DMS79 treated with DMSO at 0.1 percent for 48 hours (cell line): ENCODE measurements at regions not wholly inside any gene's neighbourhood (a gene's known extent, or its start where the extent isn't known, plus 50 kb on each side); places are given as distances from the start of the nearest gene placed in this dataset.
"Not testable (repeated sequence)": the region's sequence is repeated elsewhere in the genome, so short reads cannot be mapped to it uniquely, and the experiment has no call there.

Source experiments
- DNase-seq: peaks from one replicate; lab custom pipeline; 2025; lab: John Stamatoyannopoulos, UW

DNA sequence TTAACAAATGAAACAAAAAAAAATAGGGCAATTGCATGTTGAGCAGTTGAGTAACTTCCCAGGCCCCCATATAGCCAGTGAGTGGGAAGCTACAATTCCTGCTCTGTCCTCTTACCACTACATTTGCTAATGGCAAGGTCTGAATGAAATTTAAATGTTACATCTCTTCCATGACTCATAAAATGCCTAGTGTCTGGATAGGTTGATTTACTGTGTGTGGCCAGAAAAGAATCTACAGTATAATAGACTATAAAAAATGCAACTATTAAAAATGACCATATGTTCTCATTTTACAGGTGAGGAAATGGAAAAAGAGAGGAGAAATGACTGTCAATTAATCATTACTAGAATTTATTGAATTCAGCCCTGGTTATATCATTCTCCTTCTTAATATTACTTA, 1199.3 kb downstream of the CDH11 start:
- DNase-seq, result no peak

DNA sequence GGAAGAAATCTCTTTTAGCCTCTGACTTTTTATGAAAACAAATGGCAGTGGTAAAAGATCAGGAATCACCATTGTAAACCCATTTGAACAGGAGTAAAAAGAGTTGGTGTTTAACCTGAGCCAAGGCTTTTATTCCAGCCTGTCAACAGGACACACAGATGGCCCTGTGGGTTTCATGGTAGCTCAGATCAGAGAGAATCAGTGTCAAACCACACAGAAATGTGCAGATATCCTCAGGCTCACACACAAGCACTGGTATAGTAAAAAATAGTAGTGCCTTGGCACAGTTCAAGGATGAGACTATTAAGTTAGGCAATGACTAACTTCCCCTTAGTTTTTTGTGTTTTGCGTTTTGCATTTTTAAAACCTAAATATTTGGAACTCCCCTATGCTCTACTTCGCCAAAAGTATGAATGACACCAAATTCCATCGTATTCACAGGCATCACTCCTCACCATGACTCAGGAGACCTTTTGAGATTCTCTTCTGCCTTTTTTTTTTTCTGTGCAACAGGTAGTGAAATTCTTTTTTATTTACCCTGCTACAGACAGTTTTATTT, 1200.0 kb downstream of the CDH11 start:
- DNase-seq, result no peak

DNA sequence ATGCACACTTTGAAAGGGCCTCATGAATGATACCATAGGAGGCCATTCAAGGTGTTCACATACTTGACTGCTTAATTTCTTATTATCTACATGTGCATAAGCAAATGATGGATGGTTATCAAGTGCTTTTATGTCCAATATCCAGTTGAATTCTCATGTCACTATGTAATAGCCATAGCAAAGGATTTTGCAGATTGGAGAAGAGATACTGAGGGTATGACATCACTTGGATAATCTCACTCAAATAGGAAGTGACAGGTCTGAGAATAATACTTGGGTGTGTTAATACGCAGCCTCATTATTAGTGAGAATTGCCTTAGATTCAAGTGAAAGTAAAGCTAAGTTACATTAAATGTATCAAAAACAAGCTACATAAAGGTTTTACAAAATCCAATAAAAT, 1208.6 kb downstream of the CDH11 start:
- no peak for DNase-seq

DNA sequence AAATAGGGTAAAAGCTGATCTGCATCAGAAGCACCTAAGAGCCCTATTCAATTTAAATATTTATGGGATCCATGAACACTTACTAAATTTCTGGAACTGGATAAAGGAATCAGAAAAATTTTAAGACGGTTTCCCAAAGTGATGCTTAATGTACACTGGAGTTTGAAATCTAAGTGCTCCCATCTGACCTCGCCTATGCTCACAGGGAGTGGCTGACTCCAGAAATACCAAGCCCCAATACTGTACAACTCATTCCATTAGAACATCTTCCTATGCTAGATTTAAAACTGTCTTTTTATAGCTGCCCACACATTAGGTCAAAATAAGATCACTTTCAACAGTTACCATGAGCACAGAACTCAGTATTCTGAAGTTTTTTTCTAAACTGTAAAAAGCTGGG, 1214.6 kb downstream of the CDH11 start:
- DNase-seq, result no peak

DNA sequence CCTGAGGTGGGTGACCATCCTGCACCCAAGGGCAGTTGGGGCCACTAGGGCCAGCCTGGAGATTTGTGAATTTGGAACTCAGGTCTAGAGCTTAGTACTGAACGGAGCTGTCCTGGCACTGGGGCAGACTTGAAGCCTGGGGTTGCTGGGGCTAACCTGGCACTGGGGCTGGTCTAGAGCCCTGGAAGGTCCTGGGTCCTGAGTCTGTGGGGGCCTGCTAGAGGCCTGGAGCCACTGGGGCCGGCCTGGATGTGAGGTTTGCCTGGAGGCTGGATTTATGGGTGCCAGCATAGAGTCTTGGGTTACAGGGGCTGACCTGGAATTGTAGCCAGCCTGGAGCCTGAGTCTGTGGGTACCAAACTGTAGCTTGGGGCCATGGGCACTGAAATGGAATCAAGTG, 1216.9 kb downstream of the CDH11 start:
- no peak for DNase-seq

DNA sequence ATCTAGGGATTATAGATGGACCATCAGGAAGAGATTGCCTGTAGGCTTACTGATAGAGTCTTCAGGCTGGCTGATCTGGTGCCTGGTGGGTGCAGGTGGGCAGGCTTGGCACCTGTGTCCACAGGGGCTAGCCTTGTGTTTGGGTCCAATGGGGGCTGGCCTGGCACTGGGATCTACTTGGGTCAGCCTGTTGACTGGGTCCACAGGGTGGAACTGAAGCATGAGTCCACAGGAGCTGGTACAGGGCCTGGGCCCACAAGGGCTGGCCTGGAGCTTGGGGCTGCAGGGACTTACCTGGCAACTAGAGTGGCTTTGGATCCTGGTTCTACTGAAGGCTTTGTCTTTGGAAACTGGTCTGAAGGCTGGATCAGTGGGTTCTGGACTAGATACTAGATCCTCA, 1217.7 kb downstream of the CDH11 start:
- DNase-seq, result no peak

DNA sequence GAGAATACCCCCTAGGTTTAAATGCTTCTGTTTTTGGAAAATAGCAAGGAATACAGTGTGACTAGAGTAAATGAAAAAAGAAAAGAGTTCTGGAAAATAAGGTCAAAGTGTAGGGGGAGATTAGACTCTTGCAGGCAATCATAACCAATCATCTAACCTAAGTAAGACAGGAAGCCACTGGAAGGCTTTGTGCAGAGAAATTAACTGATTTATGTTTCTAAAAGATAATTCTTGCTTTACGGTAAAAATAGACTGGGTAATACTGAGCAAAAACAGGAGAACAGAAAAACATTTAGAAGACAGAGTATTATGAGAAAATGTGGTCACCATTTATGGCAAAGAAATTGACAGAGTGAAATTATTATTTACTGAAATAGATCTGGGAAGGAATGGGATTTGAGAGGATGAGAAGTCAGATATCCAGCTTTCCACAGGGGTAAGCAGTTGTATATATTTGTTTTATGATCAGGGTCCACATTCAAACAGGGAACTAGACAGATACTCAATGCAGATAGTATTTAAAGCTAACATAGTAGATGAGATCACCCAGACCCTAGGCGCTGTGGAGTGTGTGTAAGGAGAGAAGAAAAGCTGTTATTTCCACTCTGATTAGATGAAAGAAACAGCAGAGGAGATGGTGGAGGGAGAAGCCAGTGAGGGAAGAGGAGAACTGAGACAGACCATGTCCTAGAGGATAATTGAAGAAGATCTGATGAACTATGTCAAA, 1225.3 kb downstream of the CDH11 start:
- no peak for DNase-seq

DNA sequence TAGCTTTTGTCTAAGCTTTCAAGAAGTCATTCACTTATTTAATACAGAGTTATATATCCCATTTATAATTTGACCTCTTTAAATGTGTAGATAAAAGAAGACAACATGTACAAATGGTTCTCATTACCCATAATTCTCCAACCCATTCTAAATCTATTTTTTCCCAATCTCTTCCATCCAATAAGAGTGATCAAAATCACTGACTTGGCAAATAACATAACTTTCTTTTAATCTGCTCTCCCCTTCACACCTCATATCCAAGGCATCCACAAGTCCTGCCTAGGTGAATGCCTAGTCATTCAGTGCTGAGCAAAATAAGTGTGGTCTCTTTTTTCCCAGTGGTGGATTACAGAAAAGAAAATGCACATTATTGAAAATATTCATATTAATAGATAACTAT, 1231.1 kb downstream of the CDH11 start:
- no peak for DNase-seq

DNA sequence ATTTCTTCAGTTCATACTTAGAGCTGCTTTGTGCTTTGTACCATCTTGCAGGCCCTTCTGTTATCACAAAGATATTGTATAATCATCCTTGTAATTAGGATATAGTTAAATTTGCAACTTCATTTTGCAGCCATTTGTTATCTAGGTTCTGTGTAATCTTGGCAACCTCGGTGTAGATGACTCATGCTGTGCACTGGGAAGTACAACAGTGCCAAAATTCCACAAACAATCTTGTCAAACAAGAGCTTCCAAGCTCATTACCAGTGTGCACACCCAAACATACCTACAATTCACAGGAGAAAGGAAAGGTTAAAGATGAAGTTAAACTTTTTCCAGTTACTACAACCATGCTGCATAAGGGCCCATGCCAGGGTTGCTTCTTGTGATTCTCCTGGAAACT, 1231.8 kb downstream of the CDH11 start:
- DNase-seq, result no peak

DNA sequence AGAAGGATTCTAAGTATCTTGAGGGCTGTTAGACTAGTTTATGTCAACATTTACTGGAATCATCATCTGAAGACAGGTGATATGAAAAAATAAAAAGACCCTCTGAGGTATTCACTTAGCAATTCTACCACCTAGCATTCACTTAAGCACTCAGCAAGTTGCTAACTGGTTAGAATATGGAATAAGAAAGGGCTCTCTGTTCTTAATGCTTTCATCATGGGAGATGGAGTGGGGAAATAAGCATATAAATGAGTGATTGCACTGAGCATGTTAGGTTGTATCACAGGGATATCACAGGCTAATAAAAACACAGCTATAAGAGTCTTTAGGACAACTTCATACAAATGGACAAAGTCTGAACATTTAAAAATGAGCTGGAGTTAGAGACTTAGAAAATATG, 1238.8 kb downstream of the CDH11 start:
- no peak for DNase-seq

DNA sequence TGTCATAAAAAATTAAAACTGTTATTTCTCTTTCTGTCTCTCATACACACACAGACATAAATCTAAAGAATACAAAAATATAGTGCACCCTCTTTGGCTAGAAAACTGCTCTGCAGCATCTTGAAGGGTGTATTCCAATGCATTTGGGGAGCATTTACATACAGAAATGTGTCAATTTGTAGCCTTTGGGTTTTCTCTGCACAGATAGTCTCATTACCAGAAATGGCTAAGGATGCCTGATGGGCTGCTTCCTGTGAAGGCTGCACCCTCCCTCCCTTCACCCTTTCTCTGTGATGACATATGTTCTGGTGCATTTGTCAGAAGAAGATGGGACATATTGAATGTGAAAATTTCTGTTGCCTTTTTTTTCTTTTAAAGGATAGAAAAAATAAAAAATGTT, 1239.3 kb downstream of the CDH11 start:
- DNase-seq, result no peak

DNA sequence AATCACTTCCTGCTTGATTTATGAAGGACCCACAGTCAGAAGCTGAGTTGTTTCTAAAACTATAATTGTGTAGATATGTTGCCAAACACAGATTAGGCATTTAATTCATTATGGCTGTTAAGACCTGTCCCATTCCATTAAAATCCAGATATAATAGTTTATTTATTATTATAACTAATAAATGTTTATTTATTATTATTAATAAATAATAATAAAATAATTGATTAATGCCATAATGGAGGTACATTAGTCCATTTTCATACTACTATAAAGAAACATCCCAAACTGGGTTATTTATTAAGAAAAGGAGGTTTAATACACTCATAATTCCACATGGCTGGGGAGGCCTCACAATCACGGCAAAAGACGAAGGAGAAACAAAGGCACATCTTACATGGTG, 1240.9 kb downstream of the CDH11 start:
- DNase-seq, result no peak

DNA sequence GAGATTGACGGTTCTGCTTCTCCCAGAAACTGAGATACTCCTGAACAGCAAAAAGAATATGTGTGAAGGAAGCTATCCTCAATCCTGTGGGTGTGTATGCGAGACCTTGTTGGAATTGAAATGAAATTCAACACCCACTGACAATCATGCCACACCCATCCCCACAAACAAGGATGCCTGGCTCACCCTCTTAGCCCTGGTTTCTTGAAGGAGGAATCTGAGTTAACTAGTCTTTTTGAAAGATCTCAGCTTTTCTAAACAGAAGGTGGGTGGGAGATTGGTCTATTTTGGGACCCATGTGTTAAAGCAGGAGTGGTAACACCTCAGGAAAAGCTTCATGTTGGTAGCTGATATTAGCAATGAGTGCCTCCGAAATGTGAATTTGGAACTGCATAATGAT, 1244.5 kb downstream of the CDH11 start:
- DNase-seq, result no peak

DNA sequence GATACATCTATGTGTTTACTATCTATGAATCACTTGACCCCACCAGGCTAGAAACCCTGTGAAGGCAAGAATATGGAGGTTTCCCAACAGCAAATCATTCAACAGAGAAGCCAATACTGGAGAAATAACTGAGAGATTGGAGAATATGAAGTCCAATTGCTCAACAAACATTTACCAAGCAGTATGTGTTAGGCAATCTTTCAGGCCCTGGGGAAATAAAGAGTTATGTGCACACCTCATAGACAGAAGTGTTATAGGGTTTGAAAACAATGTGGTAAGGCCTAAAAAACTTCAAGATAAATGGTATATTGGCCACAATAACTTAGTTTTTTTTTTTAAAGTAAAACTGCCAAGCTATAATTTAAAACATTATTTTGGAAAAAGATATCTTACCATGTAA, 1245.8 kb downstream of the CDH11 start:
- DNase-seq, result no peak

DNA sequence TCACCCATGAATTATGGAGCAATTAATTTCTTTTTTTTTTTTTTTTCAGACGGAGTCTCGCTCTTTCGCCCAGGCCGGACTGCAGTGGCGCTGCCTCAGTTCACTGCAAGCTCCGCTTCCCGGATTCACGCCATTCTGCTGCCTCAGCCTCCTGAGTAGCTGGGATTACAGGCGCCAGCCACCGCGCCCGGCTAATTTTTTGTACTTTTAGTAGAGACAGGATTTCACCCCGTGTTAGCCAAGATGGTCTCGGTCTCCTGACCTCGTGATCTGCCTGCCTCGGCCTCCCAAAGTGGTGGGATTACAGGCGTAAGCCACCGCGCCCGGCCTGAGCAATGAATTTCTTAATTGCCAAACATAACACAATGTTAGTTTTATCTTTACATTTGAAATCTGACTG, 1261.2 kb downstream of the CDH11 start:
- DNase-seq, result not testable (repeated sequence)

DNA sequence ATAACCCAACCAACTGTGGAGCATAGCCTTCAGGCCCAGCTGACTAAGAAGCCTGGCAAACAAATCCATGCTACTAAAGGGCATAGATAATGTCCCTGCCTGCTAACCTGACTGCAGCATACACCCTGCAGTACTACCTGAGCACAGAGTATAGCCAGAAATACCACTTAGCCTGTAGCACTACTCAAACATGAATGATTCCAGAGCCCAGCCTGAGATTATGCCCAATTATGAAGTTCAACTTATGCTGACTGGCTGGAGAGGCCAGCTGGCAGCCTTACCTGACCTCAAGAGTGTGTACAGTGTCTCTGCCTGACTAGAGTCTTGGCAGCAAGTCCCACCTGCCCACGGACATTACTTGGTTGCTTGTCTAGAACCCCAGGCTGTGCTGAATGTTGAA, 1265.3 kb downstream of the CDH11 start:
- no peak for DNase-seq

DNA sequence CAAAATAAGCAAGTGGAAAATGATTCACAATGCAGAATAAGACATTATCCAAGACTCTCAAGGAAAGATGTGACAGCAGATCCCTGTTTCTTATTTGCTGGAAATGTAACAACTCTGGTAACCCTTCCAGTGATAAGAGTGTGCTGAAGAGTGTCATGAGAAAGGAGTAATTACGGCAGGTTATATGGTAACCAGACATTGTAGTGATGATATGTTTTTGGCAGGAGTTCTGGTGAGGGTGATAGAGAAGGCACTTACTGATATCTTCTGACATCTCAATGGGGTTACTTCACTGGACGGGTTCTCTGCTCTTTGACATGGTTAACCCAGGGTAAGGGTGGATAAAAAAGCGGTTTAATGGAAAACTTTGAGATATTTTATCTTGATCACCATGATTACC, 1270.9 kb downstream of the CDH11 start:
- DNase-seq, result no peak

DNA sequence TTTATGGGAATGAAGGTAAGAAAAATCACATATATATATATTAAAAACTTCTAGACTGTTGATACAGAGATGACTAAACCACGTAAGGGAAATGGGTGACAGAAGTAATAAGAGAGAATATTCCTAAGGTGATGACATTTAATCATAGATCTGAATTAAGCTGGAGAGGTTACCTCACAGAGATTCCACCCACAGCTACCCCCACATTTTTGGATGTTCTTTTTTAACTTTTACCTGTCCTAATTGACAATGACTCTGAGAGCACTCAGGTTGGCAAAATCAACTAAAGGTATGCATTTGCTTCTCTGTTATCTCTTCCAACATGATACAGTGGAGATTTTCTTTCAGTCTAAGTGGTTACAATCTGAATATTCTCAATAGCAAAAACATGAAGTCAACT, 1280.6 kb downstream of the CDH11 start:
- no peak for DNase-seq

DNA sequence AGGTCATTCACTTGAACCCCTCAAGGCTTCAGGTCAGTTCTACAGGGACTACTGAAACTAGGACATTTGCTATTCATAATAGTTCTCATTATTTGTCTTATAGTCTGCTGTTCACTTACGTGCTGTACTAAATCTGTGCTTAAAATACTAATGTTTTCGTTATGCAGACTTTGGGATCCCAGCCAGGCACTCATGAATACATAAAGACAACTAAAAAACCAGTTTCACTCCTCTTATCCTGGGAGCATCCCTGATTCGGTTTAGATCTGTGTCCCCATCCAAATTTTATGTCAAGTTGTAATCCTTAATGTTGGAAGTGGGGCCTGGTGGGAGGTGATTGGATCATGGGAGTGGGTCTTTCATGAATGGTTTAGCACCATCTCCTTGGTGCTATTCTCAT, 1291.8 kb downstream of the CDH11 start:
- no peak for DNase-seq

DNA sequence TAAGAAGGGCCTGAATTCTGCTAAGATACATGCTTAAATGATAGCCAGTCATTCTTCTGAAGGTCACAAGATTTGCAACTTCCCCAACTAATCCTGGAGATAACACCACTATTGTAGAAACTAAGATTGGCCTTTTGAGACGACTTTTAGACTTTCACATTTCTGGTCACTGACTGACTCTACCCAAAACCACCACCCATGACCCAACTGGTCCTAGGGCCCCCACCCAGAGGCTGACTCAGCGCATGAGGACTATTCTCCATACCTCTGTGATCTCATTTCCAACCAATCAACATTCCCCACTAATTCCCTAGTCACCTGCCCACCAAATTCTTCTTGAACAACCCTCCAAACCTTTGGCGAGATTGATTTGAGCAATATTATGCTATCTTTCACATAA, 1299.0 kb downstream of the CDH11 start:
- DNase-seq, result no peak

DNA sequence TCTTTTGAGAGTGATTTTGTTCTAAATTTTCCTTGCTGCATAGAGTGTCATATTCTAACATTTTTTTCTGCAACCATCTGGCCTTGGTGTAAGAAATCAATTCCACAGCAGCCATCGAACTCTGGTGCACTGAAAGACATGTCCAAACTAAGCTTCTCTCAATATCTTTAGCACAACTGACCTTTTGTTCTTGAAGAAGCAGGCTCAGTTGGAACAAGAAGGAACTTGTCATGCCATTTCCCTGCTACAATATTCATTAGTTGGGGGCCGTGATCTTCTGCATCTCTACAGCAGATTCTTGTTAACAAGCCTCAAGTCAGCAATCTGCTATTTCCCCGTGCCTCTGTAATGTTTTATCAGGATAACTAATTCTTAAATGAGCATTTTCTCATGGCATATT, 1305.6 kb downstream of the CDH11 start:
- DNase-seq, result no peak

DNA sequence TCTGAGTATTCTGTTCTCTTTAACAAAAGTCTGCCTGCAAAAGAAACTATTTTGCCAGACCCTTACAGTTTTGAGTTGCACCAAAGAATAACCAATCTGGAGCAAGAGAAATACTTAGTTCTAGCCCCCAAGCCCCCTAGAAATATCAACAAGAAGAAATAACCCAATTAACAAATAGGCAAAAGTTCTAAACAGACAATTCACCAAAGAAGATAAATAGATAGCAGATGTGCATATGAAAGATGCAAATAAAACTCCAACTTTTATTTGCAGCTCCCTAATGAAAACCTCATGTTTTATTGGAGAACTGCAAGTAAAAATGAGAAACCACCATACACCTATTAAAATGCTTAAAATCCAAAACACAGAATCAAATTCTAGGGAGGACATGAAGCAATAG, 1308.0 kb downstream of the CDH11 start:
- no peak for DNase-seq

DNA sequence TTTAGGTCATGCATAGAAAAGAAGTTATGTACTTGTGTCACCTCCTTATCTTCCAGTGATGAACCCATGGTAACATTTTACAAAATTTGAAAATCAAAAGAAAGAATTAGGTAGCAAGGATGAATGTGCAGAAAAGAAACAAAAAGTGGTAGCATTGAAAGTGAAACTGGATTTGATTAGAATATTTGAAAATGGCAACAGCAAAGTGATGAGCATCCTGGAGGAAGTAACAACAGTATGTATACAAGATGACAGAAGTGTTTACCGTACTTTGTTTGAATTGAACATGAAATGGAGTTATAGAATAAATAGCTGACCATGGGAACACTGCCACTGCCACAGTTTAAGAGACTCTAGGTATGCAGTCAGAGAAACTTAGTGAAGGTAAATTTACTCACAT, 1313.1 kb downstream of the CDH11 start:
- no peak for DNase-seq

DNA sequence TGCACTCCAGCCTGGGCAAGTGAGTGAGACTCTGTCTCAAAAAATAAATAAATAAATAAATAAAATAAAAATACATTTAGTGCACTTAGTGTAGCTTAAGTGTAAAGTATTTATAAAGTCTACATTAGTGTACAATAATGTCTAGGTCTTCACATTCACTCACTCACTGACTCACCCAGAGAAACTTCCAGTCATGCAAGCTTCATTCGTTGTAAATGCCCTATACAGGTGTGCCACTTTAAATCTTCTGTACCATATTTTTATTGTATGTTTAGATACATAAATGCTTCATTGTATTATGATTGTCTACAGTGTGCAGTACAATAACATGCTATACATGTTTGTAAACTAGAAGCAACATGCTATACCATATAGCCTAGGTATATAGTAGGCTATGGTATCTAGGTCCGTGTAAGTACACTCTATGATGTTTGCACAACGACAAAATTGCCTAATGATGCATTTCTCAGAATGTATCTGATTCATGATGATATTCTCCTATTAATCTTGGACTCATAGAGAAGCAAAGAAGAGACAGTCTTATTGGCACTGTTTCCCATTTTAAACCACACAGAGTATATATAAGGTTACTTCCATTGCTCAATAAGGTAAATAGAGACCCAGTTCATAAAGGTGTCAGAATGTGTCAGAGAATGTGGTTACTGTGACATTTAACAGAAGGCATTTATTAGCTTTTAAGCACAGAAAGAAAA, 1314.9 kb downstream of the CDH11 start:
- no peak for DNase-seq
